H1 (cell line): ENCODE measurements at regions not wholly inside any gene's neighbourhood (a gene's known extent, or its start where the extent isn't known, plus 50 kb on each side); places are given as distances from the start of the nearest gene placed in this dataset.

ENCODE experiments used
- ATF2 ChIP-seq: IDR thresholded peaks from 2 replicates; pipeline ENCODE4 v1.6.1; 2012; ENCODE audit warnings: low read length, inconsistent platforms
- BACH1 ChIP-seq: IDR thresholded peaks from 2 replicates; pipeline ENCODE4 v1.6.1; 2012; ENCODE audit warnings: low read length, improper control_type of control experiment
- JUND ChIP-seq: IDR thresholded peaks from 2 replicates; pipeline ENCODE4 v1.6.1; 2011; ENCODE audit warnings: mild to moderate bottlenecking, improper control_type of control experiment, low read length
- POLR2A ChIP-seq, 2 experiments: IDR thresholded peaks; 1 replicate in 1 of 2; 2 replicates in 1 of 2; pipeline ENCODE4 v1.6.1; 2011; ENCODE audit warnings: low read depth in 2 of 2, low read length in 2 of 2, mild to moderate bottlenecking in 2 of 2; ENCODE audit errors: control extremely low read depth in 1 of 2
- RAD21 ChIP-seq, 2 experiments: IDR thresholded peaks in 1 of 2; conservative IDR thresholded peaks in 1 of 2; 2 replicates each; pipeline ENCODE4 v1.6.1; 2011; ENCODE audit warnings: low read depth in 2 of 2, low read length in 2 of 2, improper control_type of control experiment in 1 of 2, inconsistent platforms in 1 of 2, mild to moderate bottlenecking in 1 of 2, moderate library complexity in 1 of 2
- RFX5 ChIP-seq: IDR thresholded peaks from 2 replicates; pipeline ENCODE4 v1.6.1; 2011; ENCODE audit warnings: low read depth, low read length, improper control_type of control experiment, borderline replicate concordance
- SIN3A ChIP-seq, 2 experiments: IDR thresholded peaks in 1 of 2; conservative IDR thresholded peaks in 1 of 2; 2 replicates each; pipeline ENCODE4 v1.6.1; 2011 to 2012; ENCODE audit warnings: low read length in 2 of 2, improper control_type of control experiment in 1 of 2, low read depth in 1 of 2, mild to moderate bottlenecking in 1 of 2
- TEAD4 ChIP-seq: IDR thresholded peaks from 2 replicates; pipeline ENCODE4 v1.6.1; 2012; ENCODE audit warnings: low read depth, low read length, inconsistent platforms, mixed read lengths
- USF2 ChIP-seq: IDR thresholded peaks from 2 replicates; pipeline ENCODE4 v1.6.1; 2011; ENCODE audit warnings: low read length, improper control_type of control experiment
- TF ChIP-seq, protein P1 (sequence below), 3 experiments: IDR thresholded peaks; 1 replicate in 2 of 3; 2 replicates in 1 of 3; pipeline versions ENCODE4 v1.5.1 to v1.6.1; 2011; ENCODE audit warnings: low read length in 3 of 3, mild to moderate bottlenecking in 3 of 3, inconsistent platforms in 2 of 3, low read depth in 1 of 3, moderate library complexity in 1 of 3; ENCODE audit not compliant: insufficient read depth in 1 of 3; ENCODE audit errors: control extremely low read depth in 1 of 3
- TF ChIP-seq, protein P2 (sequence below): IDR thresholded peaks from 2 replicates; pipeline ENCODE4 v1.6.1; 2012; ENCODE audit warnings: inconsistent platforms

DNA sequence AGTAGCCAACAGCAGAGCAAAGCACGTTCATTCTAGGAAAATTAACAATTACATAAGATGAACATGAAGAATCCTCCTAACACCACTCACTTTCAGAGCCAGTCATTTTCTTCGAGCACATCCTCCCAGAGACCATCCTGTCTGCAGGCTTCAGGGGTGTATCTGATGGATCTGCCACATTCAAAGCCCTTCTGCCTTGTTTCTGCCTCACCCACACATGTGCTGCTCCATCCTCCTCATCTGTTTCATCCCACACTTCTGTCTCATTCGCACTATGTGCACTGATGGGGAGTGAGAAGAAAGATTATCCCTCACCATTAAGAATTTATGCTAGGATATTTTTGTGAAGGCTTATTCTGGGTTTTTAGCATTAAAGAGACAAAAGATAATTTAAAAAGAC lies 287.9 kb upstream of the PKDCC start:
- TF ChIP-seq USF2 (no peak), RAD21 (IDR thresholded peaks at IDR 0.05 in 1 of 2, conservative IDR thresholded peaks at IDR 0.05 in 1 of 2; ENCODE audit: low read depth in 2 of 2, low read length in 2 of 2) (no peak), SIN3A (conservative IDR thresholded peaks at IDR 0.05 in 1 of 2, IDR thresholded peaks at IDR 0.05 in 1 of 2; ENCODE audit: low read depth in 1 of 2, low read length in 2 of 2) (no peak), POLR2A (IDR thresholded peaks at IDR 0.05; ENCODE audit: control extremely low read depth in 1 of 2, low read depth in 2 of 2, low read length in 2 of 2) (no peak), BACH1 (no peak), ATF2 (no peak), TEAD4 (no peak), JUND (no peak), RFX5 (no peak)
- TF ChIP-seq, protein P1, sequence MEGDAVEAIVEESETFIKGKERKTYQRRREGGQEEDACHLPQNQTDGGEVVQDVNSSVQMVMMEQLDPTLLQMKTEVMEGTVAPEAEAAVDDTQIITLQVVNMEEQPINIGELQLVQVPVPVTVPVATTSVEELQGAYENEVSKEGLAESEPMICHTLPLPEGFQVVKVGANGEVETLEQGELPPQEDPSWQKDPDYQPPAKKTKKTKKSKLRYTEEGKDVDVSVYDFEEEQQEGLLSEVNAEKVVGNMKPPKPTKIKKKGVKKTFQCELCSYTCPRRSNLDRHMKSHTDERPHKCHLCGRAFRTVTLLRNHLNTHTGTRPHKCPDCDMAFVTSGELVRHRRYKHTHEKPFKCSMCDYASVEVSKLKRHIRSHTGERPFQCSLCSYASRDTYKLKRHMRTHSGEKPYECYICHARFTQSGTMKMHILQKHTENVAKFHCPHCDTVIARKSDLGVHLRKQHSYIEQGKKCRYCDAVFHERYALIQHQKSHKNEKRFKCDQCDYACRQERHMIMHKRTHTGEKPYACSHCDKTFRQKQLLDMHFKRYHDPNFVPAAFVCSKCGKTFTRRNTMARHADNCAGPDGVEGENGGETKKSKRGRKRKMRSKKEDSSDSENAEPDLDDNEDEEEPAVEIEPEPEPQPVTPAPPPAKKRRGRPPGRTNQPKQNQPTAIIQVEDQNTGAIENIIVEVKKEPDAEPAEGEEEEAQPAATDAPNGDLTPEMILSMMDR (IDR thresholded peaks at IDR 0.05; ENCODE audit: control extremely low read depth in 1 of 3, insufficient read depth in 1 of 3, low read depth in 1 of 3, low read length in 3 of 3), result no peak
- TF ChIP-seq, protein P2, sequence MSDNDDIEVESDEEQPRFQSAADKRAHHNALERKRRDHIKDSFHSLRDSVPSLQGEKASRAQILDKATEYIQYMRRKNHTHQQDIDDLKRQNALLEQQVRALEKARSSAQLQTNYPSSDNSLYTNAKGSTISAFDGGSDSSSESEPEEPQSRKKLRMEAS, result no peak
